ENCODE measurements at regions not wholly inside any gene's neighbourhood (a gene's known extent, or its start where the extent isn't known, plus 50 kb on each side); places are given as distances from the start of the nearest gene placed in this dataset.
"Not testable (repeated sequence)": the region's sequence is repeated elsewhere in the genome, so short reads cannot be mapped to it uniquely, and the experiment has no call there.

DNA sequence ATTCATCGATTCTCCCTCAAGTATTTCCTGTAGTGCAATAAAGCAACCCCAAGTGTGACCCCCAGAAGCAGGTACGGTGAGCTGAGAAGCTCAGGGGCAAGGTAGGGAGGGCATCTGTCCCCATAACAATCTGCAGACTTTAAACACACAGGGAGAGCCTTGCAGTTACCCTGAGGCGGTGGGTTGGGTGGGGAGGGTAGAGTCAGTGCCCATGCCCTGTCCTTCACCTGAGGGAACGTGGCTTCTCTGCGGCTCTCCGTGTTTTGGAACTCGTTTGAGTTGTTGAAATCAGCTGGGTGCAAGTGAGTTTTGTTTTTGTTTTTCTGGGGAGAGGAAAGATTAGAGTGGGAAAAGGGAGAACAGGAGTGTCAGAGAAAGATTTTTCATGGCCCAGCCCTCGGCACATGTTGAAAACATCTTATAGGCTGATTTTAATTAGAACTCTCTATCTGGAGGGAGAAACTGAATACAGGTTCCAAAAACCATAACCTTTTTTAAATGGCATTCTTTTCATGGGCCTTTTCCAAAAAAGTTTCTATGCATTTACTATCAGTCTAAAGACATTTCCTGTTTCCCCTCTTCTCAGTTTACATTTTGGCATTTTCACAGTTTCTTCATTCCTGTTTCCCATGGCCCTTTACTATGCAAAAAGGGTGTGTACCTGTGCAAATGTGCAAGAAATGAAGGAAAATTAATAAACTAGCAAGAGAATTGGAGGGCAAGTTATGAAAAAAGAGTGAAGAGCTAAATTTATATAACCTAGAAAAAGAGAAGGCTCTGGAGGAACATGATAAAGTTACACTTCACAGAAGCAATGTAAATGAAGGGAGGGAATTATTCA is 266.5 kb upstream of the VLDLR start:
- DNase-seq (ENCODE audit: low read depth), result no peak

DNA sequence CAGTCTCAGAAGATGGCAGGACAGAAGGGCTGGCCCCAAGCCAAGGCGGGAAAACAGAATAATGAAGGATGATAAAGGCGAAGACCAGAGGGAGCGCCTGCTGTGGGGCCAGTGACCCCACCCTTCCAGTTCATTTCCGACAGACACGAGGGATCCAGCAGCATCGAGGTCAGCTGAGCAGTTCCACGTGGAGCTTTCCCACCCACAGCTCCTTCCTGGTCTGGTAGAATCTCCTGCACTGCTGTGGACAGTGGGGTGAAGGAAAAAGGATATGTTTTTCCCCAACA is 265.9 kb upstream of the VLDLR start:
- no peak for DNase-seq (ENCODE audit: low read depth)

DNA sequence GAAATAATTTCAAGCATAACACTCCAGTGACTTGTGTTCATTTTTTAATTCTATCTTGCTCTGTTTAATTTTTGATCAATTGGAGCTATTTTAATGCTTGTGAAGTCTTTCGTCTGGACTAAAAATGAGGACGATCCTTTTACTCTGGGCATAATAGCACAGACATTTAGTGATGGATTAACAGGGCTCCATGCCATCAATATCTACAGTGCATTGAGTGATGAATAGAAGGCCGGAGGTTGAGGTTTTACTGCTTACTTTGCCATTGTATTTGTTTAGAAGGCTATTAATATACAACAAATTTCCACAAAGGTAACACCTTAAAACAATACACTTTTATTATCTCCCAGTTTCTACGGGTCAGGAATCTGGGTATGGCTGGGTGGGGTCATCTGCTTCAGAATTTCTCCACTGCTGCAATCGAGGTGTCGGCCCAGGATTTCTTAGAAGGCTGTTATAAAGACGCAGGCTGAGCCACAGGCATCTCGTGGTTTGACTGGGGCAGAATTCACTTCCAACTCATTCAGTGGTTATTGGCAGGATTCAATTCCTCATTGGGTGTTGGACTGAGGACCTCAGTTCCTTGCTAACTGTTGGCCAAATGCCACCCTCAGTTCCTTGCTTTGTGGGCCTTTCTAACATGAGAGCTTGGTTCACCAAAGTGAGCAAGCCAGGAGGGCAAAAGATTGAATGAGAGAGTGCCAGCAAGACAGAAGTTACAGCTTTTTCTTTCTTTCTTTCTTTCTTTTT is 265.4 kb upstream of the VLDLR start:
- no peak for DNase-seq (ENCODE audit: low read depth)

DNA sequence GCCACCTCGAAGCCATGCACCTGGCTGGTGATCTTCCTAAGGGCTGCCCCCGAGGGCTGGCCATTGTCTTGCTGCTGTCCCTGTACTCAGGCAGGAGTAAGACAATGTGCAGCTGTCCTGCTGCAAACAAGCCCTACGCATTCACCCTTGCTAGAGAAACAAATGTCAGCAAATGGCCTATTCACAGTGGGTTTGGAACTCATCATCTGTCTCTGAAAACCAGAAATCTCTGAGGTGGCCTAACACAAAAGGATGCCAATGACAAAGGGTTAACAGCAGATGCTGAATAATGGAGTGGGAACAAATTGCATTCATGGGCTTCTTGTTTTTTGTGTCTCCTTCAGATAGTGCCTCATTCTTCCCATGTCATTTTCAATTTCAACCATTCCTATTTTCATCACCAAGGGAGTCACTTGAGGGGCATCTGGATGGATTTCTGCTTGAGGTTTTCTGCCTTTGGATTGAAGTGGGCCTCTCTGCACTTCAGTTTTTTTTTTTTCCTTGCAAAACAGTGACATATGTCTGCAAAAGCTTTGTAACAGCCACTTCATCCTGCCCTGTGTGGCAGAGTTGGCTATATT is 261.6 kb upstream of the VLDLR start:
- no peak for DNase-seq (ENCODE audit: low read depth)

DNA sequence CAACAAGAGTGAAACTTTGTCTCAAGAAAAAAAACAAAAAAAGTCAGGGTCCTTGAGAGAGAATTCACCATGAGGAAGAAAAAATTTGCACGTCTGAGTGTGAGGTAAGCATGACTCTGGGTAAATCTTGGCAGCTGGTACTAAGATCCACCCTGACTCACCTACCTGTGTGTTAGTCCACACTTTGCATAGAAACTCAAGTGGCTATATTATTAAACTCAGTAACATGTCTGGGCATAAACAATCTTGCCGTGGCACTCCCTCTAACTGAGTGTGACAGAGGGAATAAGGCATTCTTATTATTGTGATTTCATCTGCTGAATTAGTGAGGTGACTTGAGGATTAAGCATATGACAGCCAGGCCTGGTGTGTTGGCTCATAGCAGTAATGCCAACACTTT is 259.4 kb upstream of the VLDLR start:
- no peak for DNase-seq (ENCODE audit: low read depth)

DNA sequence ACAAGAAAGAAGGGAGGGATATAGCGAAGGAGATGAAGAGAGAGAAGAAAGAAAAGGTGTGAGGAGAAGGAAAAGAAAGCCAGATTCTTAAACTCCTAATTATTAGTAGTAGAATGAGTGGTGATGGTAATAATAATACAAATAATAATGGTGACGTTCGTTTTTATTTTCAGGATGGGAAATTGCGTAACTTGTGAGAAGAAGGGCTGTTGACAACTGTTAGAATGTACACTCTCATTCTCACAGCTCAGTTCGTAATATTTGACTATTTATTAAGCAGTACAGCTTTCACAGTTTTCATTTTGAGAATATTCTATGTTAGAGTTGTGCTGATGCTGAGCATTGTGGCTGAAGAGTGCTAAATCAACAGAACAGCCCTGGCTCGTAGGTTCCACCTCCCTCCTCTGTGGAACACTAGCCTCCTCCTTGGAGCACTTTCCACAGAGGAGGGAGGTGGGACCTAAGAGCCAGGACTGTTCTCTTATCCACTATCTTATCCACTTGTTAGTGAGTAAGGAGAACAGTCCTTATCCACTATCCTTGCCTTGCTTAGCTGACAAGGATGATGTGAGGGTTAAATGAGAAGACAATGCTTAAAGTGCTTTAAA is 258.3 kb upstream of the VLDLR start:
- DNase-seq (ENCODE audit: low read depth), result no peak

DNA sequence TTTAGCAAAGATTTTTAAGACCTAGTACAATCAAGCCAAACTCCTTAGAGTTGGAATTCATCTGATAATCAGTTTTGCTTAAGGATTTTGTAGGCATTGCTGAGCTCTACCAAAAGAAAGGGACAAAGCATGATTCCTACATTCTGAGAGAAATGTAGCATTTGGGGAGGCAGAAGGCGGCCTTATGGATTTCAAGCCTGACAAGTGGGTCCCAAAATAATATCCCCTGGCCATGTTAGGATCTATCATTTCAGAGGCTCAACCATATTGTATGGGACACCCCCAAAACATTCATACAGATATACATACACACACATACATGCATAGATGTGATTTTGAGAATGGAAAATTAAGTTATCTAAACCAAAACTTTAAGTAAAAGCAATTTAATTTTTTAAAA is 257.8 kb upstream of the VLDLR start:
- DNase-seq (ENCODE audit: low read depth), result no peak

DNA sequence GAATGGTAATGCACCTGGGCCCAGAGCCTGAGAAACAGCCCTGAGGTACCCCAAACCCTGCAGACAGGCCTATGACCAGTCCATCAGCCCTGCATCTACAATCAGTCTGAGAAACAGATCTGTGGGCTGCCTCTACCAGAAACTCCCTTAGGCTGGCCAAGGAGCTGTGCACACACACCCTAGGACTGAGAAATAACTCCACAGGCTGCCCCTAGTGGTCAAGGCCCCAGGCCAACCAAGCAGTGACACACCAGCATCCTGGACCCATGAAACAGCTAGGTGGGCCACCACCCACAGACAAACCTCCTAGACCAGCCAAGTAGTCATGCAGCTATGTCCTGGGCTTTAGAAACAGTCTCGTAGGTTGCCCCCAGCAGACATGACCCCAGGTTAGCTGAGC is 253.6 kb upstream of the VLDLR start:
- no peak for DNase-seq (ENCODE audit: low read depth)

DNA sequence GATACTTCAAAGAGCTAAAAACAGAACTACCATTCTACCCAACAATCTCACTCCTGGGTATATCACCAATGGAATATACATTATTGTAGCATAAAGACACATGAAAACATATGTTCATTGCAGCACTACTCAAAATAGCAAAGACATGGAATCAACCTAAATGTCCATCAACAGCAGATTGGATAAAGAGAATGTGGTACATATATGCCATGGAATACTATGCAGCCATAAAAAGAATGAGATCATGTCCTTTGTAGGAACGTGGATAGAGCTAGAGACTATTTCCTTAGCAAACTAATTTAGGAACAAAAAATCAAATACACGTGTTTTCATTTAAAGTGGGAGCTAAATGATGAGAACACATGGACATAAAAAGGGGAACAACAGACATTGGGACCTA is 247.9 kb upstream of the VLDLR start:
- DNase-seq (ENCODE audit: low read depth), result no peak

DNA sequence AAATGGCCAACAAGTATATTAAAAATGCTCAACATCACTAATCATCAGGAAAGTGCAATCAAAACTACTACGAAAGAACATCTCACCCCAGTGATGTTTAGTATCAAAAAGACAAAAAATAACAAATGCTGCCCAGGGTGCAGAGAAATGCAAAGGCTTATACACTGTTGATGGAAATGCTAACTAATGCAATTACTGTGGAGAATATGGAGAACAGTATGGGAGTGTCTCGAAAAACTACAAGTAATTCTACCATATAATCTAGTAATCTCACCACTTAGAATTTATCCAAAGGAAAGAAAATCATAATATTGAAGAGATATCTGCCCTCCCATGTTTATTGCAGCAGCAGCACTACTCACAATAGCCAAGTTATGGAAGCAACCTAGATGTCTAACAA is 246.5 kb upstream of the VLDLR start:
- DNase-seq (ENCODE audit: low read depth), result no peak

DNA sequence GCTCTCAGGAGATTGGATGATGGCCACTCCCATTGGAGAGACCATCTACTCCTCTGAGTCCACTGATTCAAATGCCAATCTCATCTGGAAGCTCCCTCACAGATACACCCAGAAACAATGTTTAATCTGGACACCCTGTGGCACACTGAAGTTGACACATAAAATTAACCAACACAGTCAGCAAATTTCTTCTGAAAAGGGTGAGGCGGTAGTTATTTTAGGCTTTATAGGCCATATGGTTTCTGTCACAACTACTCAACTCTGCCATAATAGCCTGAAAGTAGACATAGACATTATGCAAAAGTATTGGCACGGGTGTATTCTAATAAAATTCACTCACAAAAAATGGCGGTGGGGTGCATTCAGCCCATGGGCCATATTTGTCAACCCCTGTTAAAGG is 244.5 kb upstream of the VLDLR start:
- DNase-seq (ENCODE audit: low read depth), result no peak

DNA sequence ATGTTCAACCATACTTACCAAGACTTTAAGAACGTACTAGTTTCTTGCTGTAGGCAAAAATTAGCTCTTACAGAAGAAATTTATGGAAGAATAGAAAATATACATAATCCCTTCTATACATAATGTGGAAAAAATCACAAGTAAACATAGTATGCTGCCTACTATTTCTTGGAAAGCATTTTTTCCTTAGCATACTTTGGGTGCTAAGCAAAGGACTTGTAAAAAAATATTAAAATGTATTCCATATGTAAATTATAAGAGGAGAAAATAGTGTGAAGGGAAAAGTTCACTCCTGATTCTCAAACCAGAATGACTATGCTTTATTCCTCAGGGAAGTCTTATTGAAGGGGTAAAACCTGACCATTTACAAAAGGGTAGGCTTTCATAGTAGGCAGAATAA is 243.8 kb upstream of the VLDLR start:
- no peak for DNase-seq (ENCODE audit: low read depth)

DNA sequence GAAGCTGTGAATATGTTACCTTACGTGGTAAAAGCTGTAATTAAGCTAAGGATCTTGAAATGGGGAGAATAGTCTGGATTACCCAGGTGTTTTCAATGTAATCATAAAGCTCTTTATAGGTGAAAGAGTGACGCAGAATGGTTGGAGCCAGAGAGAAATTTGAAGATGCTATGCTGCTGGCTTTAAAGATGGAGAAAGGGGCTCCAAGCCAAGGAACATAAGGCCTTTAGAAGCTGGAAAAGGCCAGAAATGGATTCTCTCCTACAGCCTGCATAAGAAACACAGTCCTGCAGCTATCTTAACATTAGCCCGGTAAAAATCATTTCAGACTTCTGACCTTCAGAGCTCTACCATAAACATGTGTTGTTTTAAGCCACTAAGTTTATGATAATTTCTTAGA is 243.3 kb upstream of the VLDLR start:
- no peak for DNase-seq (ENCODE audit: low read depth)

DNA sequence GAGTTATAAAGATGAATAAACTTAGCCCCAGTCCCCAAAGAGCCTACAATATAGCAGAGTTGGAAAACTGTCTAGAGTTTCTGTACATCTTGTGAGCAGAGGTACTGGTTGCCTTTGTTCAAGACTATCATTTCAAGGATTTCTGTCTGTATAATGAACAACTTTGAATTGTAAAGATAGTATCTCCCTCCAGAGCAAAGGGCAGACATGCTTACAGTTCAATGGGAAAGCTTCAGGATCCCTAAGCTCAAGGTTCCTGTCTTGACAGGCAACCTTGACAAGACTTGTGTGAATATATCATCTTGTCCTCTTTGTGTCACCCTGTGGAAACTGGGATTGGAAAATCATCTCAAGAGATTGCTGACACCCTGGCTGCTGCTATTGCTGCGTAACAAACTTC is 242.8 kb upstream of the VLDLR start:
- DNase-seq (ENCODE audit: low read depth), result no peak

DNA sequence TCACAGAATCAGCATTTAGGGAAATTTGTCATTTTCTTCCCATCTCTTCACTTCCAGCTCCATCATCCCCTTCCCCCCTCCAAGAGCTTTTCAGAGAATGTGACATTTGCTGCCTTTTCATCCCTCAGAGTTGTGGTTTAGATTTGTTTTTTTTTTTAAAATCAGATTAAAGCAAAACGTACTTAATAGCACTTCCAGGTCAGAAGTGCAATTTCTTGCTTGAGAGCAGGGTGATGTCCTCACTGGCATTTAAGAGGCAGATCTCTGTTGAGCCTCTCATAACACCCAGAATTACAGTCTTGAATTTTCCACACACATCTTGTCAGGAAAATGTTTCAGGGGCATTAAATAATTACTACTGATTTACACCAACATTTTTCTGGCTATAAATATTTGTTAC is 236.8 kb upstream of the VLDLR start:
- no peak for DNase-seq (ENCODE audit: low read depth)

DNA sequence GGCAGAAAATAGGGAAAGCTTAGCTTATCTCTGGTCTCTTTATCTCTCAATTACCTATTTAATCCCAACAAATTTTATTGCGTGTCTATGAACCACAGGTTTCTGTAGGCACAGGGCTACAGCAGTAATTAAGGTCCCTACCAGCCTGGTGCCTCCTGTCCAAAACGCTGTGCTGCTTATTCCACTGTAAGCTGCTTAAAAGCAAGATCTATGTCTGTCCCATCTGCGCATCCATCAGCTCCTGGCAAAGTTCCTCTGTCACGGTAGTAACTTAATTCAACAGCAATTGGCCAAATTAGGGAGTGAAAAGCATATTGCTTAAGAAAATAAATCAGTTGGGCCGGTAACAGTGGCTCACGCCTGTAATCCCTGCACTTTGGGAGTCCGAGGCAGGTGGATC is 235.8 kb upstream of the VLDLR start:
- no peak for DNase-seq (ENCODE audit: low read depth)

DNA sequence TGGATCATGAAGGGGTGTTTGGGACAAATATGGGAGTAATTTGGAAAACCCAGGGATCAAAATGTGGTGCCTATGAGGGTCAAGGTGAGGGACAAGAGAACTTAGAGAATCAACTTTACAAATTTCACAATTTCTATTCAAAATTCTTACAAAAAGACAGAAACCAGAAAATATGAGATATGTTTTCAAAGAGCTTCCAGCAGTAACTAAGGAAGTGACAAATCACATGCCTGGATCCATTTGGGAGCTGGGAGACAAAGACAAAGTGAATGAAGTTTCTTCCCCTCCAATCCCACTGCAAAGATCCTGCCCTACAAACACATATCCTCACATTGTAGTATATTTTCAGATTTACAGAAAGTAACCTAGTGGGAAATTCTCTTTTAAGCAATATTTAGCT is 235.0 kb upstream of the VLDLR start:
- no peak for DNase-seq (ENCODE audit: low read depth)

DNA sequence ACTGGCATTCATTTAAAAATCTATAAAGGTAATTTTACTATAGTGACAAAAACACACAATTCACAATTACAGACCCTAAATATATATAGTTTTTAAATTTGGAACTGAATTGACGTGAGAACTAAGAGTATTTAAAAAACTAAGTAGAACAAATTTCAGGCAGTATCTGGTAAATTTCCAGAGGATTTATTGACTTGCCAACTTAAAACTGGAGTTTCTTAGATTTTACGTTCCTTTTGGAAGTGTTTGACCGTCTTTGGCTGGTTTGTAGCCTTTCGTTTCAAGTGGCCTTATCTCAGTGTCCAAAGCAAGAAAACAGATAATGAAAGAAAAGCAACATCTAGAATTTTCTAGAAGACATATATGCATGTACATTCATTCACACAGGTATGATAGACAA is 234.4 kb upstream of the VLDLR start:
- DNase-seq (ENCODE audit: low read depth), result no peak

DNA sequence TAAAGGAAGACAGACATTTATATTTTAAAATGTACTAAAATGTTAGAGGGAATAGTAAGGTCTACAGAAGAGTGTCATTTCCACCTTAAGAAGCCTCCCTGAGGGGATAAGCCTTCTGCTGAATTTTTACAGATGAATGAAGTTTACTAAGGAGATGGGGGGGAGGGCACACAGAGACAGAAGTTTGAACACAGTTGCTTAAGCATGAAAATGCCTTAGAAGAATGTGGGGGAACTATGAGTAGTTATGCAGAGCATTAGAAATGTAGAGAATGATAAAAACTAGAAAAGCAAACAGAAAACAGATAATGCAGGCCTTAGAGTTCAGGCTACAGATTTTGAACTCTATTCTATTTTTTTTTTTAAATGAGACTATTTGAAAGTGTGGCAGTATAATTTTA is 232.2 kb upstream of the VLDLR start:
- no peak for DNase-seq (ENCODE audit: low read depth)

DNA sequence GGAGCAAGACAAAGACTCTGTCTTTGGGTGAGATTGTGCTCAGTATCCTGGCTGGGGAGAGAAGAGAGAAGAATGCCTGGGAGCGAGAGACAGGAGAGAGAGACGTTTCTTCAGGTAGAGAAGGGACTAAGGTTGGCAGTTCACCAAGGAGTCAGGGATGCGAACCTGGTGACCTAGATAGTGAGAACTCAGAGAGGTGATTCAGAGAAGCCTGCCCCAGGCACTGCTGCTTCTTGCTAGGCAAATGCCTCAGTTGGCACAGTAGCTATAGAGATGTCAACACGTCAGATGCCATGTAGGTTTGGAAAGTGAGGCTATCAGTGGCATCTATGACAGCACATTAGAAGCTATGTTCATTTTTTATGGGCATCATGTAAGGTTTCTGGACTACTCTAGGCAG is 231.6 kb upstream of the VLDLR start:
- no peak for DNase-seq (ENCODE audit: low read depth)

DNA sequence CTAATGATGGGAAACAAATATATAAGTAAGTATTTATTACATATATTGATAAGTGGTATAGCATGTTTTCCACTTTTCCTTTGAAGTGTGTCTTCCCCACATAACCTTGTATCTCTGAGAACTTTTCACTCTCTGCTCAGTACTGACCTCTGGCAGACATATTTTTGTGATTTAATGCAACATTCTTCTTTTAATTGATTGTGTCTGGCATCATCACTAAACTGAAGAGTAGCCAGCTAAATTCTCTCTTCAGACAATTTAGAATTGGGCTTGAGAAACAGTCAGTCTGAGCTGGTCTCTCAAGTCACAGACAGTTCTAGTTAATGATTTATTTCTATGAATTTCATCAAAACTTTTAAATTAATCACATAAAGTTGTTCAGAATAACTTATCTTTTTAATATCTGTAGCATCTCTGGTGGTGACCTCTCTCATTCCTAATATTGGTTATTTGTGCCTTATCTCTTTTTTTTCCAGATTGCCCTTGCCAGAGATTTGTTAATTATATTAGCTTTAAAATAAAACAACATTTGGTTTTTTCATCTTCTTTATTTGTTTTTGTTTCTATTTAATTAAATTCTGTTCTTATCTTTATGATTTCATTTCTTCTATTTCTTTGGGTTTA is 230.0 kb upstream of the VLDLR start:
- not testable (repeated sequence) for DNase-seq (ENCODE audit: low read depth)

DNA sequence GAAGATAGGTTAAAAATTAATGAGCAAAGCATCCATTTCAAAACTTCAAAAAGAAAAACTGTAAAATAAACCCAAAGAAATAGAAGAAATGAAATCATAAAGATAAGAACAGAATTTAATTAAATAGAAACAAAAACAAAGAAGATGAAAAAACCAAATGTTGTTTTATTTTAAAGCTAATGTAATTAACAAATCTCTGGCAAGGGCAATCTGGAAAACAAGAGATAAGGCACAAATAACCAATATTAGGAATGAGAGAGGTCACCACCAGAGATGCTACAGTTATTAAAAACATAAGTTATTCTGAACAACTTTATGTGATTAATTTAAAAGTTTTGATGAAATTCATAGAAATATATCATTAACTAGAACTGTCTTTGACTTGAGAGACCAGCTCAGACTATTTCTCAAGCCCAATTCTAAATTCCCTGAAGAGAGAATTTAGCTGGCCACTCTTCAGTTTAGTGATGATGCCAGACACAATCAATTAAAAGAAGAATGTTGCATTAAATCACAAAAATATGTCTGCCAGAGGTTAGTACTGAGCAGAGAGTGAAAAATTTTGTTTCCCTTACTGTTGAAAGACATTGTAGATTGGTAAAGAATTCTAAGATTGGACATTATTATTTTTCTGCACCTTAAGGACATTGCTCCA is 227.4 kb upstream of the VLDLR start:
- not testable (repeated sequence) for DNase-seq (ENCODE audit: low read depth)
